CD4-positive, alpha-beta T cell (primary cell): ENCODE measurements at regions not wholly inside any gene's neighbourhood (a gene's known extent, or its start where the extent isn't known, plus 50 kb on each side); places are given as distances from the start of the nearest gene placed in this dataset.

ENCODE experiments used
- ATAC-seq: fragments of 200-7000 bp; cut with Tn5 transposase; one replicate; pipeline ENCODE4 v1.10.0; 2022; ENCODE audit warnings: mild to moderate bottlenecking; ENCODE audit not compliant: poor library complexity
- CTCF ChIA-PET: fragments of 350-600 bp; sonication (Branson Sonifier 250); formaldehyde crosslinking; loops from one replicate; lab custom pipeline; 2021; ENCODE audit warnings: antibody characterized with exemption, inconsistent platforms; lab: Charles Lee
- POLR2A ChIA-PET: fragments of 350-600 bp; sonication (Branson Sonifier 250); formaldehyde crosslinking; loops from one replicate; lab custom pipeline; 2021; ENCODE audit warnings: antibody characterized with exemption, inconsistent platforms; lab: Charles Lee
- DNase-seq, 14 experiments: peaks; one replicate each; pipeline ENCODE4 v3.0.0-alpha.2; 2013 to 2020; ENCODE audit warnings: mixed read lengths in 2 of 14
- H3K27ac ChIP-seq, 2 donors: one replicate each; pipeline versions ENCODE4 v1.5.1 to v1.7.0; 2013; ENCODE audit warnings: low read length in 2 of 2, low read depth in 1 of 2, mild to moderate bottlenecking in 1 of 2
- H3K27me3 ChIP-seq, 2 experiments: 1 replicate in 1 of 2; 2 replicates in 1 of 2; pipeline versions ENCODE4 v1.6.1 to v1.7.0; 2013; ENCODE audit warnings: low read length in 2 of 2, control low read depth in 1 of 2, mild to moderate bottlenecking in 1 of 2, moderate library complexity in 1 of 2; ENCODE audit not compliant: insufficient read depth in 2 of 2, control insufficient read depth in 1 of 2
- H3K36me3 ChIP-seq: one replicate; pipeline ENCODE4 v1.6.1; 2013; ENCODE audit warnings: low read length, control low read depth; ENCODE audit not compliant: insufficient read depth
- H3K4me1 ChIP-seq: one replicate; pipeline ENCODE4 v1.6.1; 2013; ENCODE audit warnings: low read length, control low read depth; ENCODE audit not compliant: insufficient read depth
- H3K4me3 ChIP-seq: one replicate; pipeline ENCODE4 v1.5.1; 2013; ENCODE audit warnings: mild to moderate bottlenecking, low read length, moderate library complexity
- H3K9me3 ChIP-seq, 2 experiments: 1 replicate in 1 of 2; 2 replicates in 1 of 2; pipeline versions ENCODE4 v1.6.1 to v1.7.0; 2013; ENCODE audit warnings: low read length in 2 of 2, mild to moderate bottlenecking in 2 of 2, control low read depth in 1 of 2, moderate library complexity in 1 of 2; ENCODE audit not compliant: control insufficient read depth in 1 of 2, insufficient read depth in 1 of 2
- H3K27ac Mint-ChIP-seq: one replicate; pipeline ENCODE4 v1.8.0; 2020; ENCODE audit warnings: mixed read lengths
- H3K27me3 Mint-ChIP-seq: one replicate; pipeline ENCODE4 v1.8.0; 2021; ENCODE audit warnings: mixed read lengths
- H3K36me3 Mint-ChIP-seq: one replicate; pipeline ENCODE4 v1.8.0; 2021; ENCODE audit warnings: low read depth, mixed read lengths
- H3K4me1 Mint-ChIP-seq: one replicate; pipeline ENCODE4 v1.8.0; 2021; ENCODE audit warnings: low read depth, mixed read lengths
- H3K4me3 Mint-ChIP-seq: one replicate; pipeline ENCODE4 v1.8.0; 2020; ENCODE audit warnings: mild to moderate bottlenecking, mixed read lengths
- H3K9me3 Mint-ChIP-seq: one replicate; pipeline ENCODE4 v1.8.0; 2020; ENCODE audit warnings: mixed read lengths
- CTCF ChIP-seq: fragments of 200-600 bp; IDR thresholded peaks from one replicate; pipeline ENCODE4 v1.8.0; 2022; ENCODE audit warnings: antibody characterized with exemption, mild to moderate bottlenecking
- intact Hi-C, 2 experiments: fragments of 100-400 bp; cut with DNase I in 1 of 2; cut with micrococcal nuclease in 1 of 2; formaldehyde crosslinking; loops; one replicate each; pipeline versions ENCODE4 v1.15.1 to v1.9.0; 2023 to 2025; cut with DNase I, micrococcal nuclease

- H3K27ac Mint-ChIP-seq = no peak overlapping the region
- ChIA-PET POLR2A (no interaction called here), CTCF (no interaction called here)
- intact Hi-C loops = no loop called here
- Histone ChIP-seq H3K4me1 (no peaks in the 10 kb centered on the region), H3K27me3 (no peaks in the 10 kb centered on the region), H3K9me3 (peaks cover 5% of the 10 kb centered on the region in 2 experiments), H3K36me3 (no peaks in the 10 kb centered on the region), H3K27ac (no peak overlapping the region), H3K4me3 (no peak overlapping the region)
- H3K4me1 Mint-ChIP-seq = no peaks in the 10 kb centered on the region
- H3K27me3 Mint-ChIP-seq = no peaks in the 10 kb centered on the region
- DNase-seq = no peak
- H3K9me3 Mint-ChIP-seq = peaks cover 2% of the 10 kb centered on the region
- no peaks in the 10 kb centered on the region for H3K36me3 Mint-ChIP-seq
- H3K4me3 Mint-ChIP-seq = no peak overlapping the region
- no peak for TF ChIP-seq CTCF
- ATAC-seq = no peak
Observed at GRCh38 chr10:58885146-58885545, 291.3 kb upstream of the PHYHIPL start.

DNA sequence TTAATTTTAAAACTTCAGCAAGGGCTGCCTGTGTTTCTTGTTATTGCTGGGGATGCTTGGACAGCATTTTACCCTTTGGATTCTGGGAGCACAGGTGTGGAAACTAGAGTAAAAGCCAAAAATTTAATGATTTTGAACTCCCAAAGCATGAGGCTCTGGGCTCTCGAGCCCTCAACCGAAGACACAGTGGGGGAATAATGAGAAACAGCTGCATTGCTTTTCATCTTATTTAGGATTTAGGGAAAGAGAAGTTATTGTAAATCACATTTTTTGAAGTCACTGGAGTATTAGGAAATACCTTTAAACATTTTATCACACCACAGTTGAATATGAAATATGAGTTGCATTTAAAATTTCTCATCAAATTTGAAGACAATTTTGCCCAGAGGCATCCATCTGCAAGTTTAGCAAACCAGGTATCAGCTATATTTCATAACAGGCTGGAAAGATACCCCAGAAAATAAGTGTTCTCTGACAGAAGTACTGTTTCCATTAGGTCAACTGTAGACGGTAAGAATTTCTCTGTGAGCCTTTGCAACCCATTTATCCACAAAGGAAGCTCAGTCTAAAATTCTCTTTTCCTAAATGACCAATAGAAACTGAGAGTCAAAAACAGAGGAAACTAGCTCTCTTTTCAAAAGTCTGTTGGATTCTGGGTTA is 290.6 kb upstream of the PHYHIPL start:
- Mint-ChIP-seq H3K4me3 (no peak overlapping the region), H3K9me3 (peaks cover 2% of the 10 kb centered on the region), H3K4me1 (no peaks in the 10 kb centered on the region), H3K27me3 (peaks cover 2% of the 10 kb centered on the region), H3K36me3 (no peaks in the 10 kb centered on the region), H3K27ac (no peak overlapping the region)
- peaks cover 5% of the 10 kb centered on the region in 2 experiments for H3K9me3 ChIP-seq
- no peaks in the 10 kb centered on the region for H3K36me3 ChIP-seq
- no peak overlapping the region for H3K4me3 ChIP-seq
- TF ChIP-seq CTCF = no peak
- ChIA-PET CTCF (no interaction called here), POLR2A (no interaction called here)
- no peaks in the 10 kb centered on the region for H3K27me3 ChIP-seq
- no peaks in the 10 kb centered on the region for H3K4me1 ChIP-seq
- DNase-seq (no peak), ATAC-seq (no peak)
- intact Hi-C loops = no loop called here
- H3K27ac ChIP-seq = no peak overlapping the region

DNA sequence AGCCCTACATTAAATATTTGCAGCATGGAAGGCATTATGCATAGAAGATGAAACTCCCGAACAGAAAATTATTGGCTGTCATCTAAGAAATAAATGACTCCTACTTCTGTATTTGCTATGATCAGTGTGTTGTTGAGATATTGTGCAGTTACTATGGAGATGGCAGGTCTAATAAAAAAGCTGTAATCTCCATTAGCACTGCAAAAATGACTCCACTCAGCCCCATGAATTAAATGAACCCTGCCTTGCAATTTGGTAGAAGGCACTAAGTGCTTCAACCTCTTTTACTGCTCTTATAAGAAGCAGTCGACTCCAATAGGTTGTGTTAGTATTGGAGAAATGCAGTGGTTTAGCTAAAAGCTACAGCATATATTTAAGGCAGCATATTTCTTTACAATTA is 290.0 kb upstream of the PHYHIPL start:
- peaks cover 5% of the 10 kb centered on the region for H3K27me3 Mint-ChIP-seq
- Histone ChIP-seq H3K27me3 (no peaks in the 10 kb centered on the region), H3K9me3 (peaks cover 5% of the 10 kb centered on the region in 2 experiments), H3K4me3 (no peak overlapping the region), H3K36me3 (no peaks in the 10 kb centered on the region), H3K4me1 (no peaks in the 10 kb centered on the region), H3K27ac (no peak overlapping the region)
- DNase-seq = no peak
- POLR2A ChIA-PET = no interaction called here
- H3K27ac Mint-ChIP-seq = no peak overlapping the region
- CTCF ChIA-PET = no interaction called here
- no peaks in the 10 kb centered on the region for H3K36me3 Mint-ChIP-seq
- intact Hi-C loops = no loop called here
- ATAC-seq = no peak
- no peak for TF ChIP-seq CTCF
- H3K4me3 Mint-ChIP-seq = no peak overlapping the region
- no peaks in the 10 kb centered on the region for H3K4me1 Mint-ChIP-seq
- H3K9me3 Mint-ChIP-seq = peaks cover 2% of the 10 kb centered on the region
